H1 (cell line): ENCODE measurements at regions not wholly inside any gene's neighbourhood (a gene's known extent, or its start where the extent isn't known, plus 50 kb on each side); places are given as distances from the start of the nearest gene placed in this dataset.

Experiments used
- ASH2L ChIP-seq: fragments of 200-600, 300-600 bp; sonication (generic); IDR thresholded peaks from one replicate; pipeline ENCODE4 v1.7.1; 2017; ENCODE audit warnings: low read length
- BRCA1 ChIP-seq: IDR thresholded peaks from 2 replicates; pipeline ENCODE4 v1.6.1; 2012; ENCODE audit warnings: low read depth, low read length, improper control_type of control experiment
- CREB1 ChIP-seq: IDR thresholded peaks from 2 replicates; pipeline ENCODE4 v1.6.1; 2012; ENCODE audit warnings: inconsistent platforms
- SP2 ChIP-seq: IDR thresholded peaks from 2 replicates; pipeline ENCODE4 v1.6.1; 2012; ENCODE audit warnings: mild to moderate bottlenecking, low read length, inconsistent platforms
- YY1 ChIP-seq: IDR thresholded peaks from 2 replicates; pipeline ENCODE4 v1.6.1; 2011; ENCODE audit warnings: low read depth, mild to moderate bottlenecking, low read length
- TF ChIP-seq, protein P1 (sequence below), 3 experiments: IDR thresholded peaks; 1 replicate in 2 of 3; 2 replicates in 1 of 3; pipeline versions ENCODE4 v1.5.1 to v1.6.1; 2011; ENCODE audit warnings: low read length in 3 of 3, mild to moderate bottlenecking in 3 of 3, inconsistent platforms in 2 of 3, low read depth in 1 of 3, moderate library complexity in 1 of 3; ENCODE audit not compliant: insufficient read depth in 1 of 3; ENCODE audit errors: control extremely low read depth in 1 of 3

DNA sequence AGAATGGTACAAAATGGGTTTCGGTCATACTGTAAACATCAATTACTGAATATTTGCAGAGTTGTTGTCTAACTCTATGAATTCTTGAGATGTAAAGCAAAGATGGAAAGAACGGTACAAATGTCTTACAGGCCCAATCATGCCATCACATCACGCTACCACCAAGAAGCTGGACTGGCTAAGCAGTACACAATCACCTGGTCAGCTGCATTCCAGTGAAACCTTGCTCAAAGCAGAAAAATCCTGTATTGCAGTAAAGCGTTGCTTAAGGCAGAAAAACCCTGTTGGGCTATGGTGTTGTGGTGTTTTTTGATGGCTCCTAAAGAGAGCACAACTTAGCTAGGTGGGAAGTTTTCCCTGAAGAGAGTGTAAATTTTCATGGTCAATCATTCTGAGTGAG, 112.6 kb upstream of the RASA1 start:
- TF ChIP-seq ASH2L (no peak), BRCA1 (no peak), SP2 (no peak), YY1 (no peak), CREB1 (no peak)
- TF ChIP-seq, protein P1, sequence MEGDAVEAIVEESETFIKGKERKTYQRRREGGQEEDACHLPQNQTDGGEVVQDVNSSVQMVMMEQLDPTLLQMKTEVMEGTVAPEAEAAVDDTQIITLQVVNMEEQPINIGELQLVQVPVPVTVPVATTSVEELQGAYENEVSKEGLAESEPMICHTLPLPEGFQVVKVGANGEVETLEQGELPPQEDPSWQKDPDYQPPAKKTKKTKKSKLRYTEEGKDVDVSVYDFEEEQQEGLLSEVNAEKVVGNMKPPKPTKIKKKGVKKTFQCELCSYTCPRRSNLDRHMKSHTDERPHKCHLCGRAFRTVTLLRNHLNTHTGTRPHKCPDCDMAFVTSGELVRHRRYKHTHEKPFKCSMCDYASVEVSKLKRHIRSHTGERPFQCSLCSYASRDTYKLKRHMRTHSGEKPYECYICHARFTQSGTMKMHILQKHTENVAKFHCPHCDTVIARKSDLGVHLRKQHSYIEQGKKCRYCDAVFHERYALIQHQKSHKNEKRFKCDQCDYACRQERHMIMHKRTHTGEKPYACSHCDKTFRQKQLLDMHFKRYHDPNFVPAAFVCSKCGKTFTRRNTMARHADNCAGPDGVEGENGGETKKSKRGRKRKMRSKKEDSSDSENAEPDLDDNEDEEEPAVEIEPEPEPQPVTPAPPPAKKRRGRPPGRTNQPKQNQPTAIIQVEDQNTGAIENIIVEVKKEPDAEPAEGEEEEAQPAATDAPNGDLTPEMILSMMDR (IDR thresholded peaks at IDR 0.05; ENCODE audit: control extremely low read depth in 1 of 3, insufficient read depth in 1 of 3, low read depth in 1 of 3, low read length in 3 of 3), result no peak
